Loucy (cell line): ENCODE measurements at regions not wholly inside any gene's neighbourhood (a gene's known extent, or its start where the extent isn't known, plus 50 kb on each side); places are given as distances from the start of the nearest gene placed in this dataset.

Experiments
- H2AFZ ChIP-seq: fragments of 200-600 bp; sonication (generic); 2 replicates; pipeline ENCODE4 v1.6.0; 2016; ENCODE audit warnings: antibody characterized with exemption, mild to moderate bottlenecking, low read length, moderate library complexity
- H3F3A ChIP-seq: fragments of 200-600 bp; 2 replicates; pipeline ENCODE4 v1.6.0; 2016; ENCODE audit warnings: antibody characterized with exemption, low read depth, mild to moderate bottlenecking
- H3K27me3 ChIP-seq: fragments of 200-600 bp; sonication (generic); 2 replicates; pipeline ENCODE4 v1.6.1; 2014; ENCODE audit warnings: low read length, mild to moderate bottlenecking; ENCODE audit not compliant: insufficient read depth, poor library complexity, severe bottlenecking
- H3K36me3 ChIP-seq: fragments of 200-600 bp; sonication (generic); 2 replicates; pipeline ENCODE4 v1.6.1; 2016; ENCODE audit warnings: low read length; ENCODE audit not compliant: insufficient read depth
- H3K4me1 ChIP-seq: fragments of 200-600 bp; sonication (generic); 2 replicates; pipeline ENCODE4 v1.5.1; 2014; ENCODE audit warnings: low read length, mild to moderate bottlenecking; ENCODE audit not compliant: insufficient read depth, poor library complexity, severe bottlenecking
- H3K4me2 ChIP-seq: fragments of 200-600 bp; sonication (generic); 2 replicates; pipeline ENCODE4 v1.6.0; 2014; ENCODE audit warnings: antibody characterized with exemption, low read length, low read depth, mild to moderate bottlenecking; ENCODE audit not compliant: poor library complexity, severe bottlenecking
- H3K4me3 ChIP-seq: fragments of 200-600 bp; sonication (generic); 2 replicates; pipeline ENCODE4 v1.5.1; 2014; ENCODE audit warnings: low read length, mild to moderate bottlenecking, mixed read lengths; ENCODE audit not compliant: poor library complexity, severe bottlenecking
- H3K79me2 ChIP-seq: fragments of 200-600 bp; sonication (generic); 2 replicates; pipeline ENCODE4 v1.6.1; 2014; ENCODE audit warnings: low read length; ENCODE audit not compliant: insufficient read depth
- H3K9ac ChIP-seq: fragments of 200-600 bp; sonication (generic); 2 replicates; pipeline ENCODE4 v1.6.0; 2014; ENCODE audit warnings: mild to moderate bottlenecking, low read depth, low read length, moderate library complexity; ENCODE audit not compliant: poor library complexity, severe bottlenecking
- H3K9me2 ChIP-seq: fragments of 200-600 bp; sonication (generic); replicated peaks from 2 replicates; pipeline ENCODE4 v1.6.1; 2016; ENCODE audit warnings: low read depth, low read length, mixed read lengths
- H3K9me3 ChIP-seq: fragments of 200-600 bp; sonication (generic); 2 replicates; pipeline ENCODE4 v1.6.1; 2014; ENCODE audit warnings: mild to moderate bottlenecking, antibody characterized with exemption, low read length, low read depth; ENCODE audit not compliant: insufficient read depth
- H4K20me1 ChIP-seq: fragments of 200-600 bp; sonication (generic); 2 replicates; pipeline ENCODE4 v1.6.0; 2014; ENCODE audit warnings: antibody characterized with exemption, low read length, mild to moderate bottlenecking; ENCODE audit not compliant: insufficient read depth, poor library complexity, severe bottlenecking
- EZH2phosphoT487 ChIP-seq: fragments of 200-600 bp; IDR thresholded peaks from 2 replicates; pipeline ENCODE4 v1.6.1; 2018; ENCODE audit warnings: antibody characterized with exemption, mild to moderate bottlenecking, moderate library complexity, borderline replicate concordance
- TF ChIP-seq, protein P1 (sequence below): fragments of 200-600 bp; sonication (generic); conservative IDR thresholded peaks from 2 replicates; pipeline ENCODE4 v1.5.1; 2014; ENCODE audit warnings: mild to moderate bottlenecking, antibody characterized with exemption, low read length

DNA sequence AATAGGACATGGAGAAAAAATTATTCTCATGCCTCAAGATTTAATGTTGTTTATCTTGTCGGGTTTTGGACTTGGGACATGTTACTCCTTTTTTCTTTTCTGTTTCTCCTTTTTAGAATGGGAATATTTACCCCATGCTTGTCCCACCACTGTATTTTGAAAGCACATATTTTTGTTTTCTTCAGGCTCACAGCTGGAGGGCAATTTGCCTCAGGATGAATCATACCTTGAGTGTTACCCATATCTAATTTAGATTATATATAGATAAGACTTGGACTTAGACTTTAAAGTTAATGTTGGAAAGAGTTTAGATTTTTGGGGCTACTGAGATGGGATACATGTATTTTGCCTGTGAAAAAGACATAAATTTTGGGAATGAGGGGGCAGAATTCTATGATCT lies 541.6 kb upstream of the MAN1A1 start:
- Histone ChIP-seq H3K27me3 (no peaks in the 10 kb centered on the region), H3F3A (no peaks in the 10 kb centered on the region)

DNA sequence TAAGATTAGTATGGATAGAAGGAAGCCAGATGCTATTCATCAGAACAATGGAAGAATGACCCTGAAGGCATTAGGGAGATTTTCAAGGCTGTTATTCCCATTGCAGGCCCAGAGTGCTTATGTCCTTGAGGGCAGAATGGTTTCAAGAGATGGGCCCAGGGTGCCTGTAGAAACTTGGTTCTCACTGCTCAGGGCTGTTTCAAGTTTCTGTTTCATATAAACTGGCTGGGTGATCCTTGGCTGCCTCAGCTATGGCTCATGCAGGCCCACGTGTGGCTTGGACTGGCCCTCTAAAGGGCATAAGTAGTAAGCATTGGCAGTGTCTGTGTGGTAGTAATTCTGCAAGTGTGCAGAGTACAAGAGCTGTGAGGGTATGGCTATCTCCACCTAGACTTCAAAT lies 540.9 kb upstream of the MAN1A1 start:
- Histone ChIP-seq H3K4me3 (no peak overlapping the region), H3K9me2 (no peaks in the 10 kb centered on the region), H3K4me2 (no peak overlapping the region), H3K27me3 (no peaks in the 10 kb centered on the region), H3K79me2 (no peaks in the 10 kb centered on the region), H3K9me3 (no peaks in the 10 kb centered on the region), H3F3A (no peaks in the 10 kb centered on the region), H3K4me1 (peaks cover 8% of the 10 kb centered on the region), H3K9ac (no peak overlapping the region), H3K36me3 (no peaks in the 10 kb centered on the region), H4K20me1 (no peaks in the 10 kb centered on the region), H2AFZ (no peak overlapping the region)
- TF ChIP-seq EZH2phosphoT487: no peak
- TF ChIP-seq, protein P1, sequence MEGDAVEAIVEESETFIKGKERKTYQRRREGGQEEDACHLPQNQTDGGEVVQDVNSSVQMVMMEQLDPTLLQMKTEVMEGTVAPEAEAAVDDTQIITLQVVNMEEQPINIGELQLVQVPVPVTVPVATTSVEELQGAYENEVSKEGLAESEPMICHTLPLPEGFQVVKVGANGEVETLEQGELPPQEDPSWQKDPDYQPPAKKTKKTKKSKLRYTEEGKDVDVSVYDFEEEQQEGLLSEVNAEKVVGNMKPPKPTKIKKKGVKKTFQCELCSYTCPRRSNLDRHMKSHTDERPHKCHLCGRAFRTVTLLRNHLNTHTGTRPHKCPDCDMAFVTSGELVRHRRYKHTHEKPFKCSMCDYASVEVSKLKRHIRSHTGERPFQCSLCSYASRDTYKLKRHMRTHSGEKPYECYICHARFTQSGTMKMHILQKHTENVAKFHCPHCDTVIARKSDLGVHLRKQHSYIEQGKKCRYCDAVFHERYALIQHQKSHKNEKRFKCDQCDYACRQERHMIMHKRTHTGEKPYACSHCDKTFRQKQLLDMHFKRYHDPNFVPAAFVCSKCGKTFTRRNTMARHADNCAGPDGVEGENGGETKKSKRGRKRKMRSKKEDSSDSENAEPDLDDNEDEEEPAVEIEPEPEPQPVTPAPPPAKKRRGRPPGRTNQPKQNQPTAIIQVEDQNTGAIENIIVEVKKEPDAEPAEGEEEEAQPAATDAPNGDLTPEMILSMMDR: no peak

More for the DNA sequence above, 541.6 kb upstream of the MAN1A1 start:
- Histone ChIP-seq H2AFZ (no peak overlapping the region), H3K9me2 (no peaks in the 10 kb centered on the region), H3K79me2 (no peaks in the 10 kb centered on the region), H3K36me3 (no peaks in the 10 kb centered on the region), H3K9ac (no peak overlapping the region), H4K20me1 (no peaks in the 10 kb centered on the region), H3K9me3 (no peaks in the 10 kb centered on the region), H3K4me2 (no peak overlapping the region), H3K4me1 (peaks cover under 1% of the 10 kb centered on the region), H3K4me3 (no peak overlapping the region)
- no peak for TF ChIP-seq EZH2phosphoT487
- TF ChIP-seq, protein P1: no peak

DNA sequence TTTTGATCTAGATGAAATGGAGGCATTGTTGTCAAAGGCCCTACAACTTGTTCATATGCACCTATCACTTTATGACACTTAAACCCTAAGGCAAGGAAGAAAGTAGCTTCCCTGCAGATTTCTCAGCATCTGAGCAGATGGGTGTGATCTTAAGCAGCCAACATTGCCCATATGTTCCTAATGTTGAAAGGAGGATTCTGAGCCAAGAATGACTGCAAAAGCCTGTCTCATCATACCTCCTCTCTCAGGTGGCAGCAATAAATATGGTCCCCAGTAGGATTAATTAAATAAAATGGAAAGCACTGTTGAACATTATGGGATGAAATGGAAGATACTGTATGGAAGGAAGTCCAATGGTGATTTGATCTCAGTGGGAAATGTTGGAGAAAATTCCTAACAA lies 538.1 kb upstream of the MAN1A1 start:
- Histone ChIP-seq H3K36me3 (no peaks in the 10 kb centered on the region), H3K9me2 (no peaks in the 10 kb centered on the region), H3F3A (no peaks in the 10 kb centered on the region), H3K4me3 (no peak overlapping the region), H2AFZ (no peak overlapping the region), H3K4me1 (peaks cover 18% of the 10 kb centered on the region), H3K27me3 (no peaks in the 10 kb centered on the region), H4K20me1 (no peaks in the 10 kb centered on the region), H3K79me2 (no peaks in the 10 kb centered on the region), H3K9me3 (no peaks in the 10 kb centered on the region), H3K4me2 (no peak overlapping the region), H3K9ac (no peak overlapping the region)
- TF ChIP-seq, protein P1: no peak
- no peak for TF ChIP-seq EZH2phosphoT487
